GM12872 (cell line): ENCODE measurements at regions not wholly inside any gene's neighbourhood (a gene's known extent, or its start where the extent isn't known, plus 50 kb on each side); places are given as distances from the start of the nearest gene placed in this dataset.

Experiments
- CTCF ChIP-seq: IDR thresholded peaks from 3 replicates; pipeline ENCODE4 v1.5.1; 2011; ENCODE audit warnings: low read depth, mild to moderate bottlenecking, low read length, moderate library complexity; ENCODE audit not compliant: insufficient read depth

GRCh38 chr9:21565155-21565554, 83.0 kb upstream of the IFNE start:
- TF ChIP-seq CTCF = no peak

GRCh38 chr9:21567926-21568325, 85.8 kb upstream of the IFNE start:
- TF ChIP-seq CTCF = no peak

GRCh38 chr9:21568484-21568883, 86.4 kb upstream of the IFNE start:
- TF ChIP-seq CTCF = no peak

- TF ChIP-seq CTCF = no peak
Measured at GRCh38 chr9:21569721-21570120, 87.6 kb upstream of the IFNE start.

GRCh38 chr9:21570643-21571275, 88.6 kb upstream of the IFNE start:
- no peak for TF ChIP-seq CTCF

GRCh38 chr9:21574261-21574660, 92.1 kb upstream of the IFNE start:
- TF ChIP-seq CTCF = no peak

- no peak for TF ChIP-seq CTCF
Measured at GRCh38 chr9:21576331-21577189, 94.4 kb upstream of the IFNE start.
